Breast epithelium (tissue), 4 donors: ENCODE measurements at regions not wholly inside any gene's neighbourhood (a gene's known extent, or its start where the extent isn't known, plus 50 kb on each side); places are given as distances from the start of the nearest gene placed in this dataset.
"Not testable (repeated sequence)": the region's sequence is repeated elsewhere in the genome, so short reads cannot be mapped to it uniquely, and the experiment has no call there.

Experiments
- DNase-seq, 2 donors: peaks; one replicate each; pipeline ENCODE4 v3.0.0-alpha.2; 2019; ENCODE audit warnings: low spot score in 2 of 2
- H3K27ac ChIP-seq, 2 donors: fragments of 200-600 bp; sonication (generic) in 1 of 2; one replicate each; pipeline ENCODE4 v1.5.1; 2016 to 2019; ENCODE audit warnings: mild to moderate bottlenecking in 1 of 2
- H3K27me3 ChIP-seq, 2 donors: fragments of 200-600 bp; sonication (generic) in 1 of 2; one replicate each; pipeline versions ENCODE4 v1.5.1 to v1.6.0; 2017 to 2019; ENCODE audit warnings: control low read depth in 1 of 2, mild to moderate bottlenecking in 1 of 2
- H3K36me3 ChIP-seq: fragments of 200-600 bp; one replicate; pipeline ENCODE4 v1.5.1; 2019
- H3K4me1 ChIP-seq, 2 donors: fragments of 200-600 bp; sonication (generic); one replicate each; pipeline ENCODE4 v1.5.1; 2016 to 2019; ENCODE audit warnings: control low read depth in 1 of 2
- H3K4me3 ChIP-seq, 3 donors: fragments of 200-600 bp; sonication (generic); 1 replicate in 2 of 3; 2 replicates in 1 of 3; pipeline ENCODE4 v1.5.1; 2016 to 2019; ENCODE audit warnings: mild to moderate bottlenecking in 3 of 3, moderate library complexity in 2 of 3
- H3K9me3 ChIP-seq, 2 donors: fragments of 200-600 bp; sonication (generic) in 1 of 2; one replicate each; pipeline ENCODE4 v1.5.1; 2016 to 2019; ENCODE audit warnings: control low read depth in 1 of 2
- CTCF ChIP-seq, 3 donors: fragments of 450-650 bp; IDR thresholded peaks; one replicate each; pipeline ENCODE4 v1.5.1; 2016 to 2017; ENCODE audit warnings: antibody characterized with exemption in 3 of 3, mild to moderate bottlenecking in 3 of 3, moderate library complexity in 3 of 3
- POLR2A ChIP-seq: fragments of 450-650 bp; IDR thresholded peaks from one replicate; pipeline ENCODE4 v1.6.1; 2016; ENCODE audit warnings: antibody characterized with exemption, mild to moderate bottlenecking, moderate library complexity
- POLR2AphosphoS5 ChIP-seq, 3 donors: sonication (generic); formaldehyde crosslinking; IDR thresholded peaks; one replicate each; pipeline ENCODE4 v1.6.1; 2017; ENCODE audit warnings: antibody characterized with exemption in 3 of 3
- intact Hi-C: fragments of 100-400 bp; cut with DNase I; formaldehyde crosslinking; loops from one replicate; pipeline ENCODE4 v1.15.1; 2023; ENCODE audit warnings: low total_unique reads

GRCh38 chr12:125351788-125352187 lies 286.6 kb downstream of the AACS start:
- TF ChIP-seq CTCF (IDR thresholded peaks at IDR 0.05) = no peak
- TF ChIP-seq POLR2AphosphoS5 (IDR thresholded peaks at IDR 0.05) = no peak
- TF ChIP-seq POLR2A = no peak
- Histone ChIP-seq H3K27me3 (peaks cover 0 to 2% of the 10 kb centered on the region in 2 donors), H3K36me3 (no peaks in the 10 kb centered on the region), H3K4me1 (no peaks in the 10 kb centered on the region), H3K27ac (no peak overlapping the region), H3K9me3 (peaks cover 8 to 18% of the 10 kb centered on the region in 2 donors), H3K4me3 (no peak overlapping the region)
- DNase-seq = no peak
- intact Hi-C loops = no loop called here

GRCh38 chr12:125353002-125353401 lies 287.8 kb downstream of the AACS start:
- DNase-seq, H3K27me3 ChIP-seq, H3K4me3 ChIP-seq, H3K36me3 ChIP-seq, H3K4me1 ChIP-seq, H3K27ac ChIP-seq, intact Hi-C loops: not testable (repeated sequence)
- H3K9me3 ChIP-seq = peaks cover 8 to 20% of the 10 kb centered on the region in 2 donors

- peaks cover 8 to 26% of the 10 kb centered on the region in 2 donors for H3K9me3 ChIP-seq
- no peak for DNase-seq
- no peaks in the 10 kb centered on the region for H3K4me1 ChIP-seq
- H3K27ac ChIP-seq = no peak overlapping the region
- H3K27me3 ChIP-seq = peaks cover 0 to 2% of the 10 kb centered on the region in 2 donors
- no peak overlapping the region for H3K4me3 ChIP-seq
- TF ChIP-seq POLR2AphosphoS5 (IDR thresholded peaks at IDR 0.05) = no peak
- no peak for TF ChIP-seq CTCF (IDR thresholded peaks at IDR 0.05)
- no peak for TF ChIP-seq POLR2A
- intact Hi-C loops = no loop called here
- H3K36me3 ChIP-seq = no peaks in the 10 kb centered on the region
Measured at GRCh38 chr12:125353871-125354270, 288.6 kb downstream of the AACS start.

- Histone ChIP-seq H3K27me3 (peaks cover 0 to 2% of the 10 kb centered on the region in 2 donors), H3K4me3 (no peak overlapping the region), H3K4me1 (no peaks in the 10 kb centered on the region), H3K36me3 (no peaks in the 10 kb centered on the region), H3K27ac (no peak overlapping the region), H3K9me3 (peaks cover 8 to 26% of the 10 kb centered on the region in 2 donors)
- TF ChIP-seq POLR2AphosphoS5 (IDR thresholded peaks at IDR 0.05) = no peak
- TF ChIP-seq CTCF (IDR thresholded peaks at IDR 0.05) = no peak
- TF ChIP-seq POLR2A = no peak
- DNase-seq = no peak
- intact Hi-C loops = no loop called here
Measured at GRCh38 chr12:125355614-125356013, 290.4 kb downstream of the AACS start.

- H3K4me3 ChIP-seq = no peak overlapping the region
- H3K4me1 ChIP-seq = no peaks in the 10 kb centered on the region
- no peak for DNase-seq
- TF ChIP-seq CTCF (IDR thresholded peaks at IDR 0.05) = no peak
- TF ChIP-seq POLR2AphosphoS5 (IDR thresholded peaks at IDR 0.05) = no peak
- TF ChIP-seq POLR2A = no peak
- intact Hi-C loops = no loop called here
- H3K27me3 ChIP-seq = no peaks in the 10 kb centered on the region
- H3K36me3 ChIP-seq = no peaks in the 10 kb centered on the region
- peaks cover 8 to 26% of the 10 kb centered on the region in 2 donors for H3K9me3 ChIP-seq
- H3K27ac ChIP-seq = no peak overlapping the region
Measured at GRCh38 chr12:125356111-125356510, 290.9 kb downstream of the AACS start.

GRCh38 chr12:125357561-125357960 lies 292.3 kb downstream of the AACS start:
- no peak overlapping the region for H3K27ac ChIP-seq
- peaks cover 8 to 14% of the 10 kb centered on the region in 2 donors for H3K9me3 ChIP-seq
- DNase-seq = no peak
- H3K4me3 ChIP-seq = no peak overlapping the region
- H3K36me3 ChIP-seq = no peaks in the 10 kb centered on the region
- H3K4me1 ChIP-seq = no peaks in the 10 kb centered on the region
- intact Hi-C loops = no loop called here
- TF ChIP-seq POLR2AphosphoS5 (IDR thresholded peaks at IDR 0.05) = no peak
- TF ChIP-seq CTCF (IDR thresholded peaks at IDR 0.05) = no peak
- no peak for TF ChIP-seq POLR2A
- no peaks in the 10 kb centered on the region for H3K27me3 ChIP-seq
